ENCODE measurements at regions not wholly inside any gene's neighbourhood (a gene's known extent, or its start where the extent isn't known, plus 50 kb on each side); places are given as distances from the start of the nearest gene placed in this dataset.

DNA sequence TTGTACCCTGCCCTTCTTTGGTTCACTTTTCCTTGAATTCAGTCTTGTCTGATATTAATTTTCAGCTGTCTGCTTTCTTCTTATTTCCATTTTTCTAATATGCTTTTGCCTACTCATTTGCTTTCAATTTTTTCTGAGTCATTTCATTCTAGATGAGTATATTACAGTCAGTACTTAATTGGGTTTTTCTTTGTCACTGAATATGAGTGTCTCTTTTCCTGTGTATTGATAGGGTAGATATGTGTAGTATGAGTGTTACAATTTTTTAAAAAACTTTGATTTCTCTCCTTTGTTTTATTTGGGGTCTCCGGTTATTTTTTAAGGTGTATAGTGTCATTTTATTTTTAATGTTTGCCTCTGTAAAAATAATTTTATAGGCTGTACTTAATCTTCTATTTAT lies 222.2 kb downstream of the IDS start:
- H3K4me3 ChIP-seq: no peak overlapping the region
- no peak overlapping the region for H3K27ac ChIP-seq
- 71 to 100% (median 83%) methylated on average over 1 of the region's 1 CpG for WGBS, 5 donors
- TF ChIP-seq POLR2A (IDR thresholded peaks at IDR 0.05): no peak
- TF ChIP-seq, protein P1, sequence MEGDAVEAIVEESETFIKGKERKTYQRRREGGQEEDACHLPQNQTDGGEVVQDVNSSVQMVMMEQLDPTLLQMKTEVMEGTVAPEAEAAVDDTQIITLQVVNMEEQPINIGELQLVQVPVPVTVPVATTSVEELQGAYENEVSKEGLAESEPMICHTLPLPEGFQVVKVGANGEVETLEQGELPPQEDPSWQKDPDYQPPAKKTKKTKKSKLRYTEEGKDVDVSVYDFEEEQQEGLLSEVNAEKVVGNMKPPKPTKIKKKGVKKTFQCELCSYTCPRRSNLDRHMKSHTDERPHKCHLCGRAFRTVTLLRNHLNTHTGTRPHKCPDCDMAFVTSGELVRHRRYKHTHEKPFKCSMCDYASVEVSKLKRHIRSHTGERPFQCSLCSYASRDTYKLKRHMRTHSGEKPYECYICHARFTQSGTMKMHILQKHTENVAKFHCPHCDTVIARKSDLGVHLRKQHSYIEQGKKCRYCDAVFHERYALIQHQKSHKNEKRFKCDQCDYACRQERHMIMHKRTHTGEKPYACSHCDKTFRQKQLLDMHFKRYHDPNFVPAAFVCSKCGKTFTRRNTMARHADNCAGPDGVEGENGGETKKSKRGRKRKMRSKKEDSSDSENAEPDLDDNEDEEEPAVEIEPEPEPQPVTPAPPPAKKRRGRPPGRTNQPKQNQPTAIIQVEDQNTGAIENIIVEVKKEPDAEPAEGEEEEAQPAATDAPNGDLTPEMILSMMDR (IDR thresholded peaks at IDR 0.05 in 8 of 11, conservative IDR thresholded peaks at IDR 0.05 in 3 of 11): no peak
- H3K9me3 ChIP-seq: no peaks in the 10 kb centered on the region
- intact Hi-C loops (cut with DNase I; ENCODE audit: low total_unique reads): no loop called here
- no peak for DNase-seq
- no peaks in the 10 kb centered on the region for H3K27me3 ChIP-seq (replicated peaks in 1 of 7)
- no peaks in the 10 kb centered on the region for H3K4me1 ChIP-seq
- H3K36me3 ChIP-seq: no peaks in the 10 kb centered on the region

DNA sequence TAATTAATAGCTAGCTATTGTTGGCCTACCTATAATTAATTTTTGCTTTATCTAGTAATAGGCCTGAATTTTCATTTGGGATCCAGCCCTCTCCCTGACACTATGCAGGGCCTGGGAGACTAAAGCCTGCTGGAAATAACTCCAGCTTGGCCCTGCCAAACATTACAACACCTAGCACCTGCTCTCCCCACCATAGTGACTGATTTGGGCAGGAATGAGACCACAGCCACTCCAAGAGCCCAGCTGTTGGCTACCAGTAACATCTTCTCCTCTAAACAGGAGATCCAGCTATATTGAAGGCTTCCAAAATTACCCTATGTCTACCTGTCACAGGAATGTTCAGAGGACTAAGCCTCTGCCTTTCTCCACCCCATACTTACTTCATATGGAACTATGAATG lies 225.1 kb downstream of the IDS start:
- TF ChIP-seq POLR2AphosphoS5 (IDR thresholded peaks at IDR 0.05): no peak
- TF ChIP-seq, protein P1 (IDR thresholded peaks at IDR 0.05 in 8 of 11, conservative IDR thresholded peaks at IDR 0.05 in 3 of 11): no peak
- no peak for TF ChIP-seq POLR2A (IDR thresholded peaks at IDR 0.05)
- intact Hi-C loops (cut with DNase I; ENCODE audit: low total_unique reads): no loop called here

DNA sequence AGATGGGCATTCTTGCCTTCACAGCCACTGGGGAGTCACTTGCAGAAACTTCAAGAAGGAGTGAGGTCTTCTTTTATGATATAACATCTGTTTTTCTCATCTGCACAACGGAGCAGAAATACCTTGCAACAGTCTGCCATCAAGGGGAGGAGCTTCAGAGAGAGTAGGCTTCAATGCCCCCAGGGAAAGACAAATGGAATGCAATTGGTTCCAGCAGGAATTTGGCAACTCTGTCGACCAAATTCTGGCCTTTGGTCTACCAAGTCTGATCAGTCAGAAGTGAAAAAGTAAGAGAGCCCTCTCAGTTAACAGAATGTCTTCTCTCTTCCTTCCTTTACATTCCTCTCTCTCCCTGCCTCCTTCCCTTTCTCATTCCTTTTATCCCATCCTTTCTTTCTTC lies 229.3 kb downstream of the IDS start:
- Histone ChIP-seq H3K27me3 (replicated peaks in 1 of 7) (no peaks in the 10 kb centered on the region), H3K4me1 (no peaks in the 10 kb centered on the region), H3K27ac (no peak overlapping the region), H3K9me3 (no peaks in the 10 kb centered on the region), H3K36me3 (no peaks in the 10 kb centered on the region), H3K4me3 (no peak overlapping the region)
- 25 to 55% (median 42%) methylated on average over 2 of the region's 2 CpGs for WGBS, 5 donors
- no peak for DNase-seq
- no peak for TF ChIP-seq POLR2A (IDR thresholded peaks at IDR 0.05)
- TF ChIP-seq, protein P1 (IDR thresholded peaks at IDR 0.05 in 8 of 11, conservative IDR thresholded peaks at IDR 0.05 in 3 of 11): no peak
- no peak for TF ChIP-seq POLR2AphosphoS5 (IDR thresholded peaks at IDR 0.05)
- intact Hi-C loops (cut with DNase I; ENCODE audit: low total_unique reads): no loop called here

More for the DNA sequence above, 225.1 kb downstream of the IDS start:
- H3K9me3 ChIP-seq: no peaks in the 10 kb centered on the region
- no peak overlapping the region for H3K4me3 ChIP-seq
- H3K36me3 ChIP-seq: no peaks in the 10 kb centered on the region
- H3K27me3 ChIP-seq (replicated peaks in 1 of 7): no peaks in the 10 kb centered on the region
- no peak for DNase-seq
- no peaks in the 10 kb centered on the region for H3K4me1 ChIP-seq
- H3K27ac ChIP-seq: no peak overlapping the region

DNA sequence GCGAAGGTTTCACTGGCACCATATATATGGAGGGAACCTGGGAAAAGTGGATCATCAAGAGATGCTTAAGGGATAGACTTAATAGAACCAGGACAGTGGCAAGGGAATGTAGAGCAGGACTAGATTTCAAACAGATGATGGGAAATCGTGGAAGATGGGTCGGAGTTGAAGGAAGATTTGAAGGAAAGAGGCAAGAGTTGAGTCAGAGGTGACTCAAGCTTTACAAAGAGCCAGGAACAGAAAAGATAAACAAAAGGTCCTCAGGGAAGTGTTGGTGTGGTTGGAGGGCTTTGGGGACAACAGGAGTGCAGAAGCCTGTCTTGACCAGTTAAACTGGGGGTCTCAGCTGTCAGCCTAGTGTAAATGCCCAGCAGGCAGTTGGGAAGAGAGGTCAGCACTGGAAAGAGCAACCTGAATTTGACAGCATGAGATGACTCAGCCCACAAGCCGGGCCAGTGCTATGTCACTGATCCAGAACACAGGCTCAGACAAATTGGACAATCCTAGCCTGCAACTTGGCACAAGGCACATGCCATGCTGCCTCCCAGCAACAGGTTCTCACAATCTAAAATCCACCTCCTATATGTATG lies 230.5 kb downstream of the IDS start:
- WGBS, 5 donors: 60 to 91% (median 81%) methylated on average over 3 to 4 of the region's 4 CpGs
- intact Hi-C loops (cut with DNase I; ENCODE audit: low total_unique reads): no loop called here
- Histone ChIP-seq H3K4me3 (no peak overlapping the region), H3K9me3 (no peaks in the 10 kb centered on the region), H3K36me3 (no peaks in the 10 kb centered on the region), H3K4me1 (no peaks in the 10 kb centered on the region), H3K27ac (no peak overlapping the region), H3K27me3 (replicated peaks in 1 of 7) (no peaks in the 10 kb centered on the region)
- no peak for DNase-seq
- no peak for TF ChIP-seq POLR2A (IDR thresholded peaks at IDR 0.05)
- no peak for TF ChIP-seq POLR2AphosphoS5 (IDR thresholded peaks at IDR 0.05)
- TF ChIP-seq, protein P1 (IDR thresholded peaks at IDR 0.05 in 8 of 11, conservative IDR thresholded peaks at IDR 0.05 in 3 of 11): no peak

Data from spleen (tissue), 11 donors.